Upper lobe of right lung (tissue), 1 donor: ENCODE measurements at regions not wholly inside any gene's neighbourhood (a gene's known extent, or its start where the extent isn't known, plus 50 kb on each side); places are given as distances from the start of the nearest gene placed in this dataset.

Experiments
- ATAC-seq: fragments of 200-7000 bp; cut with Tn5 transposase; one replicate; pipeline ENCODE4 v1.9.1; 2020; ENCODE audit warnings: mild to moderate bottlenecking, moderate library complexity
- DNase-seq: peaks from one replicate; pipeline ENCODE4 v3.0.0-alpha.2; 2020
- H3K27ac ChIP-seq: fragments of 200-600 bp; one replicate; pipeline ENCODE4 v1.8.0; 2022
- H3K27me3 ChIP-seq: fragments of 200-600 bp; one replicate; pipeline ENCODE4 v1.8.0; 2022; ENCODE audit warnings: mild to moderate bottlenecking
- H3K36me3 ChIP-seq: fragments of 200-600 bp; one replicate; pipeline ENCODE4 v1.8.0; 2022
- H3K4me1 ChIP-seq: fragments of 200-600 bp; one replicate; pipeline ENCODE4 v1.8.0; 2022
- H3K4me3 ChIP-seq: fragments of 200-600 bp; one replicate; pipeline ENCODE4 v1.8.0; 2022; ENCODE audit warnings: mild to moderate bottlenecking
- H3K9me3 ChIP-seq: fragments of 200-600 bp; one replicate; pipeline ENCODE4 v1.8.0; 2022
- CTCF ChIP-seq: fragments of 200-600 bp; IDR thresholded peaks from one replicate; pipeline ENCODE4 v1.8.0; 2022; ENCODE audit warnings: antibody characterized with exemption
- intact Hi-C: fragments of 100-400 bp; cut with DNase I; formaldehyde crosslinking; loops from one replicate; pipeline ENCODE4 v1.11.0; 2022
- donor health status: DM: no; HTN: yes; CAD: no; lungs with severe emphysema.

GRCh38 chr5:68454766-68455165 is 239.2 kb downstream of the PIK3R1 start:
- H3K9me3 ChIP-seq: no peaks in the 10 kb centered on the region
- intact Hi-C loops: loop anchor here (10.0 kb wide), 1 partner anchor 170 kb away; no protein-coding TSS in a partner anchor
- ATAC-seq: no peak

GRCh38 chr5:68455216-68455615 is 239.7 kb downstream of the PIK3R1 start:
- no peak for TF ChIP-seq CTCF
- H3K36me3 ChIP-seq: no peaks in the 10 kb centered on the region
- no peak for ATAC-seq
- no peak overlapping the region for H3K4me3 ChIP-seq
- intact Hi-C loops: loop anchor here (10.0 kb wide), 1 partner anchor 170 kb away; no protein-coding TSS in a partner anchor
- no peaks in the 10 kb centered on the region for H3K9me3 ChIP-seq
- no peaks in the 10 kb centered on the region for H3K27me3 ChIP-seq
- no peak overlapping the region for H3K27ac ChIP-seq
- DNase-seq: no peak
- peaks cover 17% of the 10 kb centered on the region for H3K4me1 ChIP-seq

More at GRCh38 chr5:68454766-68455165, 239.2 kb downstream of the PIK3R1 start:
- no peak overlapping the region for H3K4me3 ChIP-seq
- no peak for TF ChIP-seq CTCF
- DNase-seq: no peak
- no peaks in the 10 kb centered on the region for H3K36me3 ChIP-seq
- no peak overlapping the region for H3K27ac ChIP-seq
- no peaks in the 10 kb centered on the region for H3K27me3 ChIP-seq
- peaks cover 14% of the 10 kb centered on the region for H3K4me1 ChIP-seq

- no peak overlapping the region for H3K27ac ChIP-seq
- H3K27me3 ChIP-seq: no peaks in the 10 kb centered on the region
- H3K9me3 ChIP-seq: no peaks in the 10 kb centered on the region
- no peaks in the 10 kb centered on the region for H3K36me3 ChIP-seq
- peaks cover 13% of the 10 kb centered on the region for H3K4me1 ChIP-seq
- intact Hi-C loops: loop anchor here (10.0 kb wide), 1 partner anchor 172 kb away; no protein-coding TSS in a partner anchor
- no peak overlapping the region for H3K4me3 ChIP-seq
- peak; percentile 95 for ATAC-seq
- DNase-seq: no peak
- no peak for TF ChIP-seq CTCF
Measured at GRCh38 chr5:68456756-68457217, 241.2 kb downstream of the PIK3R1 start.

DNA sequence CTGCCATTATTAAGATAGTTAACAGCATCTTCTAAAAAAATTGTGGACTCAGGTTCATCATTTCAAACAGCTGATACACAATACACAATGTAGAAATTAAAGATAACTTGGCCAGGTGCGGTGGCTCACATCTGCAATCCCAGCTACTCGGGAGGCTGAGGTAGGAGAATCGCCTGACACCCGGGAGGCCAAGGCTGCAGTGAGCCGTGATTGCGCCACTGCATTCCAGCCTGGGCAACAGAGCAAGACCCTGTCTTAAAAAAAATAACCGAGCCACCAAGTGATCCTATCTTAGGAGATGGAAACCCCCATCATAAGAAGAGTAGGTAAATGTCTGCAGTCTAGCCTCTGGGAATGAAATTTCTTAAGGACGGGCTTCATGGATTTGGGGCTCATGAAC is 241.7 kb downstream of the PIK3R1 start:
- H3K36me3 ChIP-seq: no peaks in the 10 kb centered on the region
- H3K9me3 ChIP-seq: no peaks in the 10 kb centered on the region
- no peak overlapping the region for H3K27ac ChIP-seq
- H3K4me1 ChIP-seq: peaks cover 13% of the 10 kb centered on the region
- DNase-seq: no peak
- no peaks in the 10 kb centered on the region for H3K27me3 ChIP-seq
- no peak overlapping the region for H3K4me3 ChIP-seq
- intact Hi-C loops: loop anchor here (10.0 kb wide), 1 partner anchor 172 kb away; no protein-coding TSS in a partner anchor
- ATAC-seq: no peak
- no peak for TF ChIP-seq CTCF

- no peak for ATAC-seq
- no peaks in the 10 kb centered on the region for H3K27me3 ChIP-seq
Measured at GRCh38 chr5:68458416-68459021, 243.0 kb downstream of the PIK3R1 start.

More at GRCh38 chr5:68458416-68459021, 243.0 kb downstream of the PIK3R1 start:
- Histone ChIP-seq H3K9me3 (no peaks in the 10 kb centered on the region), H3K4me1 (peaks cover 13% of the 10 kb centered on the region), H3K27ac (no peak overlapping the region), H3K36me3 (no peaks in the 10 kb centered on the region), H3K4me3 (no peak overlapping the region)
- intact Hi-C loops: loop anchor here (10.0 kb wide), 1 partner anchor 174 kb away; no protein-coding TSS in a partner anchor
- no peak for DNase-seq
- no peak for TF ChIP-seq CTCF
